HUES64 (cell line): ENCODE measurements at regions not wholly inside any gene's neighbourhood (a gene's known extent, or its start where the extent isn't known, plus 50 kb on each side); places are given as distances from the start of the nearest gene placed in this dataset.

Source experiments
- H3K27ac ChIP-seq: 2 replicates; pipeline ENCODE4 v1.7.0; 2013; ENCODE audit warnings: low read depth, low read length, inconsistent platforms
- H3K27me3 ChIP-seq: 2 replicates; pipeline ENCODE4 v1.6.1; 2013; ENCODE audit warnings: mild to moderate bottlenecking, low read length; ENCODE audit not compliant: insufficient read depth
- H3K36me3 ChIP-seq: 2 replicates; pipeline ENCODE4 v1.6.1; 2013; ENCODE audit warnings: mild to moderate bottlenecking, low read length; ENCODE audit not compliant: insufficient read depth
- H3K4me1 ChIP-seq: 2 replicates; pipeline ENCODE4 v1.6.1; 2013; ENCODE audit warnings: mild to moderate bottlenecking, low read length, moderate library complexity; ENCODE audit not compliant: insufficient read depth
- H3K4me3 ChIP-seq: 2 replicates; pipeline ENCODE4 v1.5.1; 2013; ENCODE audit warnings: mild to moderate bottlenecking, low read length, moderate library complexity
- H3K9ac ChIP-seq: 2 replicates; pipeline ENCODE4 v1.6.1; 2013; ENCODE audit warnings: mild to moderate bottlenecking, low read depth, low read length
- H3K9me3 ChIP-seq: 2 replicates; pipeline ENCODE4 v1.6.1; 2013; ENCODE audit warnings: low read depth, low read length; ENCODE audit not compliant: insufficient read depth
- WGBS: fragments of 150-250, 120-280 bp; methylation state at CpG from one replicate; pipeline ENCODE4 v1.1.7; 2013; ENCODE audit warnings: missing lambda C conversion rate; 5-methylcytosine and 5-hydroxymethylcytosine counted together

DNA sequence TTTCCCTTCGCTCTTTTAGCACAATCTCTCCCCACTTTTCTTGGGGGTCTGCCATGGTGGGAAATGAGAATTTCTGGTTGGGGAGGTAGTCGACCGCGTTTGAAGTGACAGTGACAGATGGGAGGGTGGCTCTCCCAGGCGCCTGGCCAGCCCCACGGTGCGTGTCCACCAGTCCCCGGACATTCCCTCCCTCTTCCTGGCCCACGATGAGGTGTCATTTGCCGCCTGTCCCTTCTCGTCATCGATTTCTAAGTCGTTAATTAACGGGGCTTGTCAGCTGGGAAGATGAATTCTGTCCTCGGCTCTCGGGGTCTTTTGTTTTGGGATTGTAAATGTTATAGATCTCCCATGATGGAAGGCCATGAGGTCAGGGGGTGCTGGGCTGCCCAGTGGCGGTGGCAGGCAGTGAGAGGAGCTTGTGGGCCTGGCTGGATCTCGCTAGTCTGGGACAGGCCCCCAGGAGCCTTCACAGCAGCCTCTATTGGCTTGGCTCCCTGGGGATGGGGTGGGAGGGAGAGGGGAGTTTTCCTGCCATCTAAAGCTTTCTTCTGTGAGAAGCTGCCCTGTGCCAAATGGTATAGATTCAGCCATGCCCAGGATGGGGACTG is 164.2 kb downstream of the MRM1 start:
- H3K9ac ChIP-seq, result no peak overlapping the region
- no peak overlapping the region for H3K4me3 ChIP-seq
- no peak overlapping the region for H3K27ac ChIP-seq
- peaks cover 15% of the 10 kb centered on the region for H3K4me1 ChIP-seq
- no peaks in the 10 kb centered on the region for H3K36me3 ChIP-seq
- H3K9me3 ChIP-seq, result no peaks in the 10 kb centered on the region
- WGBS, result 92% methylated on average over 17 of the region's 18 CpGs
- no peaks in the 10 kb centered on the region for H3K27me3 ChIP-seq

GRCh38 chr17:36768394-36768793 is 167.0 kb downstream of the MRM1 start:
- Histone ChIP-seq H3K27me3 (no peaks in the 10 kb centered on the region), H3K27ac (no peak overlapping the region)
- 82% methylated on average over 13 of the region's 13 CpGs for WGBS

DNA sequence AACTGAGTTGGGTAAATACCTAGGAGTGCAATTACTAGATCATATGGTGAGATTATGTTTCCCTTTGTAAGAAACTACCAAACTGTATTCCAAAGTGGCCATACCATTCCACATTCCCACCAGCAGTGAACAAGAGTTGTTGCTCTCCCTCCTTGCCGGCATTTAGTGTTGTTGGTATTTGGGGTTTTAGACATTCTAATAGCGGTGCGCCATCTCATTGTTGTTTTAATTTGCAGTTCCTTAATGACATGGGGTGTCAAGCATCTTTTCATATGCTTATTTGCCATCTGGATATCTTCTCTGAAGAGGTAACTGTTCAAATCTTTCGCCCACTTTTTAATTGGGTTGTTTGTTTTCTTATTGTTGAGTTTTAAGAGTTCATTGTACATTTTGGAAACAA is 164.2 kb upstream of the LHX1 start:
- peak overlapping the region; percentile 26 for H3K4me3 ChIP-seq
- H3K36me3 ChIP-seq, result no peaks in the 10 kb centered on the region
- peak overlapping the region; percentile 54; the same call in 1 of the 2 replicates for H3K27ac ChIP-seq
- no peaks in the 10 kb centered on the region for H3K9me3 ChIP-seq
- no peak overlapping the region for H3K9ac ChIP-seq
- WGBS, result 7% methylated on average over 4 of the region's 4 CpGs
- peaks cover 43% of the 10 kb centered on the region for H3K4me1 ChIP-seq
- no peaks in the 10 kb centered on the region for H3K27me3 ChIP-seq

More at GRCh38 chr17:36768394-36768793, 167.0 kb downstream of the MRM1 start:
- H3K36me3 ChIP-seq, result no peaks in the 10 kb centered on the region
- no peak overlapping the region for H3K4me3 ChIP-seq
- no peak overlapping the region for H3K9ac ChIP-seq
- peaks cover 29% of the 10 kb centered on the region for H3K4me1 ChIP-seq
- H3K9me3 ChIP-seq, result no peaks in the 10 kb centered on the region

DNA sequence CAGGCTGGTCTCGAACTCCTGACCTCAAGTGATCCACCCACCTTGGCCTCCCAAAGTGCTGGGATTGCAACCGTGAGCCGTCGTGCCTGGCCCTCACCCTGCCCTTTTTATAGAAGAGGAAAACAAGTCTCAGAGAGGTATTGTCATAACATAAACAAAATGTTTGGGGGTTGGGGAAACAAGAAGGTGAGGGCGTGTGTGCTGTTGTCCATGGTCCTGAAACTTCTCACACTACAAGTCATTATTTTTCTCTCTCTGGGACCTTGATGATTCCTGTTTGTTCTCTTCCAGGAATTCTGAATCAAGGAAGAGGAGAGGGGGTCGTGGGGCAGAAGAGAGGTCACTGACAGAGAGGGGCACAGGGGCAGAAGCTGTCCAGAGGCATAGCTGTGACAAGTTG is 160.2 kb upstream of the LHX1 start:
- Histone ChIP-seq H3K4me1 (peaks cover 26% of the 10 kb centered on the region), H3K27ac (no peak overlapping the region), H3K9me3 (no peaks in the 10 kb centered on the region), H3K9ac (no peak overlapping the region), H3K27me3 (no peaks in the 10 kb centered on the region), H3K4me3 (no peak overlapping the region), H3K36me3 (no peaks in the 10 kb centered on the region)
- WGBS, result 46% methylated on average over 5 of the region's 6 CpGs

GRCh38 chr17:36778448-36778847 is 158.8 kb upstream of the LHX1 start:
- H3K27ac ChIP-seq, result no peak overlapping the region
- H3K9me3 ChIP-seq, result no peaks in the 10 kb centered on the region
- no peak overlapping the region for H3K4me3 ChIP-seq
- peaks cover 14% of the 10 kb centered on the region for H3K4me1 ChIP-seq
- WGBS, result 72% methylated on average over 8 of the region's 8 CpGs
- no peaks in the 10 kb centered on the region for H3K36me3 ChIP-seq
- H3K27me3 ChIP-seq, result no peaks in the 10 kb centered on the region
- H3K9ac ChIP-seq, result no peak overlapping the region

GRCh38 chr17:36779550-36779949 is 157.7 kb upstream of the LHX1 start:
- no peaks in the 10 kb centered on the region for H3K27me3 ChIP-seq
- H3K27ac ChIP-seq, result no peak overlapping the region
- 100% methylated on average over 2 of the region's 2 CpGs for WGBS

DNA sequence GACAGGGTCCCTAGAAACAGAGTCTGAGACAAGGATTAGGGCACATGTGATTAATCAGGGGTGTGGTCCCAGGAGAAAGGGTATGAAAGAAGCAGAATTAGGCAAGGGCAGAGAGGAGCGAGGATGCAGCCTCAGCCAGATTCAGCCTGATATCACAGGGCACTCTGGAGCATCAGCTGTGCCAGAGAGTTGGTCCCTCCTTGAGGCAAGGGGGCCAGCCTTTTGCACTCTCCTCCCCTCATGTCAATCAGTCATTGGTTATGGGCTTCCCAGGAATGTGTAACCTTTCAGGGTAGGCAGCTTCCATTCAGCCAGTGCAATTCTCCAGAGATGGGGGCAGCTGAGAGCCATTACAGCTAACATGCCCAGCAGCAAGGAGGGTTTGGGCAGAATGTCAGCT is 152.6 kb upstream of the LHX1 start:
- no peaks in the 10 kb centered on the region for H3K27me3 ChIP-seq
- H3K9me3 ChIP-seq, result no peaks in the 10 kb centered on the region
- WGBS, result 86% methylated on average over 1 of the region's 1 CpG
- no peak overlapping the region for H3K27ac ChIP-seq
- H3K4me1 ChIP-seq, result no peaks in the 10 kb centered on the region
- H3K4me3 ChIP-seq, result no peak overlapping the region
- H3K36me3 ChIP-seq, result no peaks in the 10 kb centered on the region
- H3K9ac ChIP-seq, result no peak overlapping the region

More at GRCh38 chr17:36779550-36779949, 157.7 kb upstream of the LHX1 start:
- no peaks in the 10 kb centered on the region for H3K36me3 ChIP-seq
- H3K9ac ChIP-seq, result no peak overlapping the region
- H3K9me3 ChIP-seq, result no peaks in the 10 kb centered on the region
- peaks cover 4% of the 10 kb centered on the region; the same call in 1 of the 2 replicates for H3K4me1 ChIP-seq
- no peak overlapping the region for H3K4me3 ChIP-seq

GRCh38 chr17:36786867-36787266 is 150.4 kb upstream of the LHX1 start:
- 89% methylated on average over 2 of the region's 2 CpGs for WGBS
- Histone ChIP-seq H3K4me3 (no peak overlapping the region), H3K9ac (no peak overlapping the region)

GRCh38 chr17:36791150-36791941 is 145.9 kb upstream of the LHX1 start:
- H3K4me1 ChIP-seq, result peaks cover 16% of the 10 kb centered on the region
- H3K9ac ChIP-seq, result 0 out of 2 replicates have a peak overlapping the region, but pooled peaks have one; percentile 5
- H3K9me3 ChIP-seq, result no peaks in the 10 kb centered on the region
- peak overlapping the region; percentile 28; the same call in 1 of the 2 replicates for H3K27ac ChIP-seq
- 38% methylated on average over 7 of the region's 7 CpGs for WGBS
- H3K27me3 ChIP-seq, result 0 out of 2 replicates have a peak, but pooled peaks cover 8% of the 10 kb centered on the region
- no peak overlapping the region for H3K4me3 ChIP-seq
- H3K36me3 ChIP-seq, result no peaks in the 10 kb centered on the region

More at GRCh38 chr17:36786867-36787266, 150.4 kb upstream of the LHX1 start:
- H3K9me3 ChIP-seq, result no peaks in the 10 kb centered on the region
- peaks cover 10% of the 10 kb centered on the region for H3K4me1 ChIP-seq
- H3K27ac ChIP-seq, result no peak overlapping the region
- 0 out of 2 replicates have a peak, but pooled peaks cover 8% of the 10 kb centered on the region for H3K27me3 ChIP-seq
- H3K36me3 ChIP-seq, result no peaks in the 10 kb centered on the region

DNA sequence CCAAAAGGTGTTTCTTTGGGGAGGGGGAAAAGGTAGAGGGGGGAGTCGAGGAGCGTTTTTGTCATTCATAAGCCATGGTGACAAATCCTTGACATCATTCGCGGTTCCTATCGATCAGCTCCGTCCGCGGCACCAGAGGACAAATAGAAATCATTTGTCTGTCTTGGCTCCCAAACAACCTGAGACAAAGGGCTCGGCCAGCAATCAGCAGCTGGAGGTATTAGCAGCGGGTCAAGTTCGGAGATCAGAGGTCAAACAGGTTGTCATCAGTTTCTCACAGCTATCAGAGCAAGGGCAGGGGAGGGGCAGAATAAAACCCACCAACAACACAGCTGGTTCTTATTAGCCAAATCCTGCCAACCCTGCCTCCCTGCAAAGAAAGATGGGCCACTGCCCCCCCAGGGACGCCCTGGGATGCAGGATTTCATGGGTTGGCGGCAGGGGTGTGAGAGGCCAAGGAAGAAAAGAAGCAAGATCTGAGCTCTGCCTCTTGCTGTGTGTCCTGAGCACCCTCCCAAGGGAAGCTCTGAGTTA is 145.3 kb upstream of the LHX1 start:
- Histone ChIP-seq H3K4me3 (no peak overlapping the region), H3K9ac (no peak overlapping the region), H3K27me3 (0 out of 2 replicates have a peak, but pooled peaks cover 8% of the 10 kb centered on the region), H3K4me1 (peaks cover 16% of the 10 kb centered on the region), H3K27ac (peak overlapping the region; percentile 28; the same call in 1 of the 2 replicates), H3K36me3 (no peaks in the 10 kb centered on the region), H3K9me3 (no peaks in the 10 kb centered on the region)
- WGBS, result 28% methylated on average over 13 of the region's 13 CpGs

GRCh38 chr17:36792849-36793248 is 144.4 kb upstream of the LHX1 start:
- Histone ChIP-seq H3K4me3 (no peak overlapping the region), H3K36me3 (no peaks in the 10 kb centered on the region), H3K9ac (no peak overlapping the region), H3K9me3 (no peaks in the 10 kb centered on the region), H3K27ac (no peak overlapping the region), H3K27me3 (0 out of 2 replicates have a peak, but pooled peaks cover 8% of the 10 kb centered on the region), H3K4me1 (peaks cover 16% of the 10 kb centered on the region)
- 92% methylated on average over 5 of the region's 5 CpGs for WGBS
